T-helper 1 cell (primary cell): ENCODE measurements at regions not wholly inside any gene's neighbourhood (a gene's known extent, or its start where the extent isn't known, plus 50 kb on each side); places are given as distances from the start of the nearest gene placed in this dataset.

ENCODE experiments used
- DNase-seq, 5 donors: peaks; one replicate each; pipeline ENCODE4 v3.0.0-alpha.2; 2012 to 2020

GRCh38 chr5:3217771-3218495 lies 377.7 kb upstream of the IRX1 start:
- no peak for DNase-seq

GRCh38 chr5:3217114-3217513 lies 378.5 kb upstream of the IRX1 start:
- DNase-seq, result no peak

- no peak for DNase-seq
Measured at GRCh38 chr5:3216386-3216785, 379.2 kb upstream of the IRX1 start.

DNA sequence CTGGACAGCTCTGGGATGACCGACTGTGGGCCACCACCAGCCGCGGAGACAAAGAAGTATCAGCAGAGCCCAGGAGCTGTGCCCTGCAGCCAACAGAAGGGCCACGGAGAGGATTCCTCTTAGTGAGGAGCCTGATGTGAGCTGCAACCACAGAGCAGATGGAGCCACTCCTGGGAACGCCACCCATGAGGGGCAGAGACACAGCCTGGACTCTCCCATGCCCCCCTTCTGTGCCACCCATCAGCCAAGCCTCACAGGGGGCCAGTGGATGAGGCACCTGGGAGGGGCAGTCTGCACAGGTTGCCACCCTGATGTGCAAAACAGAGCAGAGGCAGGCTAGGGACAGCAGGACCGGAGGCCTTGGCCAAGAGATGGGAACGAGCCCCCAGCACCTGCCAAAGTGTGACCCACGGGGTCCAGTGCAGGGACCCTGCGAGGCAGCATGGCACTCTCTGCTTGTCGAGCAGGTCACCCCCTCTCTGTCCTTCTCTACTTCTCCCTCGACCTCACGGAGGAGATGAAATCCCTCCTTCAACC lies 380.7 kb upstream of the IRX1 start:
- no peak for DNase-seq

DNA sequence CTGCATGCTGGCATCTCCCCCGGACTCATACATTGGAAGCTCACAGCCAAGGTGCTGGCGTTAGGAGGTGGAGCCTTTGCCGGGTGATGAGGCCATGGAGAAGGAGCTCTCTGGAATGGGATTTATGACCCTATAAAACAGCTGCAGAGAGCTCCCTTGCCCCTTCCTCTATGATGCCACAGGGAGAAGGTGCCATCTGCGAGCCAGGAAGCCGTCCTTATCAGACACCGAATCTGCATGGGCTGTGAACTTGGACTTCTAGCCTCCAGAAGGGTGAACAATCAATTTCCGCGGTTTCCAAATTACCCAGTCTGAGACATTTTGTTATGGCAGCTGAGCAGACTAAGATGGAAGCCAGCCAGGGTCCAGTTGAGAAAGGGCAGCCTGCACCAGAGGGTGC lies 381.2 kb upstream of the IRX1 start:
- no peak for DNase-seq

DNA sequence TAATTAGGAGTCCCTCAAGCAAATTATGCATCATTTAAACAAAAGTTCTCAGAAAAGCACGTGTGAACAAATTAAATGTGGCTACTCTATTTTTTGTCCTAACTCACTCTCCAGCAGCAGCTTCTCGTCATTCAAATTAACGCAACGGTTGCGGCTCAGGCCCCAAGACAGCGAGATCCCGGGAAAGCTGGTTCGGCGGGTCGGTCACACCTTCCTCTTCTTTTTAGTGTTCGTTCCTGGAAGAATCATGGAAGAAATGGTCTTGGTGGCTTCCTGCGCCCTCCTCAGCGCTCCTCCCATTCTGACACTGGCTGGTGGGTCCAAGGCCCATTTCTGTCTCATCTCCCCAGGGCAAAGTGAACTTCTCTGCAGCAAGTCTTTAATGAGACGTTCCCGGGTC lies 382.8 kb upstream of the IRX1 start:
- no peak for DNase-seq

DNA sequence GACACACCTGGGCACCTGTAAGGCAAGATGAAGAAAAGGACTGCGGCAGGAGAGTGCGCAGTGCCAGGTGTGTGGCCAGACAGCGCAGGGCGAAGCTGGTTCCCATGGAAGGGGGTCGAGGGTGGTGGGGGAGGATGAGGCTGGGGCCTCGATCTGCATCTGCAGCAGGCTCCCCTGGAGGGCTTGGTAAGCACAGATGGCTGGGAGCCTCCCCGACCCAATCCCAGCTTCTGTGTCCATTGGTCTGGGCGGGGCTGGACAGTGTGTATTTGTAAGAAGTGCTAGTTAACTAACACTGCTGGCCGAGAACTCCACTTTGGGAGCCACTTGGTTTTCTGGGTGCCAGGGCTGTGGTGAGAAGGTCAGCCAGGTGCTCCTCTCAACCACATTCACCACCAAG lies 385.1 kb upstream of the IRX1 start:
- no peak for DNase-seq

DNA sequence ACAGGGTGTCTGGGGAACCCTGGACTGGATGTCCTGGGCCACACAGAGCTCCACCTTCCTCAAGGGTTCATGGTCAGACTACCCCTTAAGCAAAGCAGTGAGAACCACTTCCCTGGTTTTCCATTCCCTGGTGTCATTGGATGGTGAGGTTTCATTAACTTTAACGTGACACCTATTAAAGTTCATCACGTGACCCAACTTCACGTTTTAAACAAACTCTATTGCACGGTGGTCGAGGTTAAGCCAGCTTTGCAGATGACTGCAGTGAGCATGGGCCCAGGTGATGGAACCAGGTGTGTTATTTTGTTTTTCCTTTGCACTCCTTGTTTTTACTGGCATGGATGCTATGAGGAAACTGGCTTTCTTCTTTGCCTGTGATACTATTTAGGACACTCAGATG lies 385.7 kb upstream of the IRX1 start:
- DNase-seq, result no peak

- DNase-seq, result no peak
Measured at GRCh38 chr5:3202570-3202969, 393.1 kb upstream of the IRX1 start.

- no peak for DNase-seq
Measured at GRCh38 chr5:3201941-3202340, 393.7 kb upstream of the IRX1 start.

DNA sequence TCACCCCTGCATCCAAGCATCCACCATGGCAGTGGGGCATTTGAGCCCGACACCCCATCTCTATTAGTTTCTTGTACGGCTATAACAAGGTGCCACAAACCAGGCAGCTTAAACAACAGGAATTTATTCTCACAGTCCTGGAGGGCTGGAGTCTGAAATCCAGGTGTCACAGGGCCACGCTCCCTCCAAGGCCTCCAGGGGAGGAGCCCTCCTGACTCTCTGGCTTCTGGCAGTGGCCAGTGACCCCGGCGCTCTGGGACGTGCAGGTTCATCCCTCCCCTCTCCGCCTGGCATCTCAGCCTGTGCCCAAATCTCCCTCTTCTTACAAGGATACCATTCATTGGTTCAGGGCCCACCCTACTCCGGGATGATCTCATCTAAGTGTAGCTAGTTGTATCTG lies 394.5 kb upstream of the IRX1 start:
- no peak for DNase-seq

GRCh38 chr5:3199962-3200755 lies 395.5 kb upstream of the IRX1 start:
- no peak for DNase-seq

DNA sequence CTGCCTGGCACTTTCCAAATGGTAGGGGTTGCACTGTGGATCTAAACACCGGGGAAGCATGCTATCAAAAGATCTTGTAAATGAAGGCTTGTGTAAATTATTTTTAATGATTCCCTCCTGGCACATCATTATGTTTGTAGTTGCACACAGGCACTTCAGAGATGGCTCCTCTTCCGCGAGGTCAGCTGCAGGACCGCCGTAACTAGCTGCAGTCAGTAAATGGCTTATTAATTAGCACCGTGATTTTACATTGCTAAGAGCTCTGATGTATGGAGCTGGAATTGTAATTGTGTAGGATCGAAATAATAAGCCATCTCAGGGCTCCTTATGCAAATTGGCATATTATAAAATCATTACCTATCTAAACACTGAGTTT lies 397.6 kb upstream of the IRX1 start:
- no peak for DNase-seq

- DNase-seq, result no peak
Measured at GRCh38 chr5:3197304-3198073, 398.1 kb upstream of the IRX1 start.

DNA sequence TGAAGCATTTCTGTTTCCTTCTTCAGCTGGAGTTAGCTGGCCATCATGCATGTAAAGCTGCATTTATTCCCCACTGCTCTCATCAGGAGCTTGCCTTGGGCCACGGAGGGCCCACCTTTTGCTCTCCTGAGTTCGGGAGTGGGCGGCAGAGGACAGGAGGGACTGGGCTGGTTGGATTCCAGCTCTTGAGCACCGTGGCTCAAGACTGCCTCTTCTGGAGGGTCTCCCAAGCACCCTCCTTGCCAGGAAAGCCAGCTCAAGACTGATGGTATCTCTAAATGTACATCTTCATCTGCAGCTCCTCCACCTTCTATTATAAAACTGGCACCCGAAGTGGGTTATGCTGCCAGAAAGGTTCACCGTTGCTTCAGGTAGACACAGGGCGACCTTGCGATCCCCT lies 399.6 kb upstream of the IRX1 start:
- no peak for DNase-seq

DNA sequence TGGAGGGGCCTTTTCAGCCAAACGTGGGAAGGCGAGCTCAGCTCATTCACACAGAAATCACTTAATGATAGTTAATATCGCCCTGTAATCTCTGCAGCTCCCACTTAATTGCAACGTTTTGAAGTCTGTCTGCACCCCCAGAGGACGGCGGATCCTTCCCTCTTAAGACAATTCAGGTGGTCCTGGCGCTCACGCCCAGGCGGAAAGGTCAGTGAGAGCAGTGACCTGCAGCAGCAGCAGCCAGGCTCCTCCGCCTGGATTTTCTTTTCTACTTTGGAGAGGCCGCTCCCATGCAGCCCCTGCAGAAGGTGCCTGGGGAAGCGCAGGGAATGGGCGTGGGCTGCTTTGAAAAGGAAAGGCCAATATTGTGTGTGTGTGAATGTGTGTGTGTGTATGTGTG lies 400.9 kb upstream of the IRX1 start:
- DNase-seq, result no peak

- no peak for DNase-seq
Measured at GRCh38 chr5:3194271-3194670, 401.4 kb upstream of the IRX1 start.

DNA sequence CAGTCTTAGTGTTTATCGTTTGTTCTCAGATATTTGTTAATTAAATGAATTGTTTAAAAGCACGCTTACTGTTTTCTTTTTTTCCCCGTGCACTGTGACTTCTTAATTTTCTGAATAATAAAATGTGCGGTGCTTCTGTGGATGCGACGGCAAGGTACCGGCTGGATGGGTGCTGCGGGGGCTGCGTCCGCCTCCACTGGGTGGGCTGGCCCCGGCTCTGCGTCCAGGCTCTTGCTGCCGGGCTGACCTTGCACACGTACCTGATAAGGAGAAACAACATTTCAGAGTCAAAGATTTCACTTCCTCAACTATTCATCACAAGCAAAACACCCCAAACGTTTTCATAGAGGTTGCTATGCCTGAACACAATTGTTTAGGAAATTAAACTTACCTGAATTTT lies 404.0 kb upstream of the IRX1 start:
- no peak for DNase-seq

DNA sequence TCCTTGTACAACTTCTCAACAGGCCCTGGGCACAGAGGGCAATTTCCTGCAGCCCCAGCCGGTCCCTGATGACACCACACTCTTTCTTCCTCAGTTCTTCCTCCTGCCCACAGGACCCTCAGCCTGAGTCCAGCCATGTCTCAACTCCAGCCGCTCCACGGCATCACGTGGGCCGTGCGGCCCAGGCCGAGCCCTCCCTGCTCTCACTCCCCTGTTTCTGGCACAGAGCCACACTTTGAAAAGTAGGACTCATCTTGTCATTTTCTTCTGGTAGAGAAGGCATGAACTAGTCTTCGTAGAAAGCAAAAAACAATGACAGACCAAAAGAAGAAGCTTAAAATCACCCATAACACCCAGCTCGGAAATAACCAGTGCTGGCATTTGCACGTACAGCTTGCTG lies 404.7 kb upstream of the IRX1 start:
- DNase-seq, result no peak

GRCh38 chr5:3190433-3190832 lies 405.2 kb upstream of the IRX1 start:
- DNase-seq, result no peak

DNA sequence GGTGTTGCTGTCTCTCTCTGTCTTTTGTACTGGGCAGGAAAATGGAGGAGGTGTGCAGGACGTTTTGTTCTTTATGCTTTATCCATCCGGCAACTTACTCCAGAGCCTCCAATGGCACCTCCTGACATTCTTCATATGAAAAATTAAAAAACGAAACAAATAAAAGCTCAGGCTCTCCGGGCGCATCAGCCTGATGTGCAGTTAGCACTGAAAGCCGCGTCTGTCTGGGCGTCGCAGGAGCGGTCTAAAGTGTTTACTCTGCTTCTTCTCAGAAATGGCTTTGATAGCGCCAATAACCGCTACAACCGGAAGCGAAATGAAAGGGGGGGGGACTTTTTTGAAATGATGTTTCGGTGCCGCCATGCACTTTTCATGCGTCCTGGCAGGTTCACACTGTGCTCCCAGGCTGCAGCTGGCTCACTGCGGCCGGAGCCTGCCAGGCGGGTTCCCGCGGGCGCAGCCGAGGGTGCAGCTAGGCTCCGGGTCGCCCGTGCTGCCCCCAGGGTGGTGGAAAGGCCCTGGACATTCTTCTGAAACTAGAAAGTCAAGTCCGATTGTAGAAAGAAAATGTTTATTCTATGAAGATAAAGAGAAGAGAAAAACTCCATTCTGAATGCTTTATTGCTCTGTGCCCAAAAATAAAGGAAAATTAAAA lies 407.7 kb upstream of the IRX1 start:
- DNase-seq, result no peak

DNA sequence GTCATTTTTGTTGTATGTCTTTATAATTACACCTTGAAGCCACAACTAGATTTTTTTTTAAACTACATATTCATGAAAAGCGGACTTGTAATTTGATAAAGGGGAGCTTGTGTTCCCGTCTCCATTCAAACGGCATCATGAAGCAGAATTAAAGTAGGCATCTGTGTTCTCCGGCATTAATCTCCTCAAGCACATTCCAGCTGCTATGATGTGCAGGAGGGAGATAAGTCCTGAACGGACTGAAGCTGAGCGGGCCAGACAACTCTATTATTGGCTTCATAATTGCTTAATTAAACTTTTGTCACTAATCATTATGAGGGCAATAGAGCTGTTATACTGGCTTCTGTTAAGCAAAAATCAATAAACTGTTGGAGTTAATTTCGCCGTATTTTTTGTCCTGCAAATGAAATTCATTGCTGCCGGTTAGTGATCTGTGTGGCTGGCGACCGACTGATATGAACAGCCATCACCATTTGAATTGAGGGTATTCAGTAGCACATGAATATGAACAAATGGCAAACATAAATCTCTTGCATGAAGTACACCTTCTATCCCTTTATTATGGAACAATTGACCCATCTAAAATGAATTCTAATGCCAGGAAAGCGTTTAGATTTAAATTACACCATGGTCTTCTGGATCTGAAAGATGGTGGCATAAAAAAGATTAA lies 408.8 kb upstream of the IRX1 start:
- no peak for DNase-seq
